Suprapubic skin (tissue), 4 donors: ENCODE measurements at regions not wholly inside any gene's neighbourhood (a gene's known extent, or its start where the extent isn't known, plus 50 kb on each side); places are given as distances from the start of the nearest gene placed in this dataset.

ENCODE experiments used
- DNase-seq, 2 donors: peaks; one replicate each; pipeline ENCODE4 v3.0.0-alpha.2; 2019; ENCODE audit warnings: low spot score in 2 of 2
- H3K27ac ChIP-seq: fragments of 200-600 bp; sonication (generic); one replicate; pipeline ENCODE4 v1.5.1; 2019
- H3K27me3 ChIP-seq: fragments of 200-600 bp; sonication (generic); one replicate; pipeline ENCODE4 v1.5.1; 2019
- H3K36me3 ChIP-seq: fragments of 200-600 bp; sonication (generic); one replicate; pipeline ENCODE4 v1.5.1; 2019
- H3K4me1 ChIP-seq: fragments of 200-600 bp; sonication (generic); one replicate; pipeline ENCODE4 v1.5.1; 2019
- H3K4me3 ChIP-seq: fragments of 200-600 bp; sonication (generic); one replicate; pipeline ENCODE4 v1.5.1; 2019; ENCODE audit warnings: mild to moderate bottlenecking
- H3K9me3 ChIP-seq: fragments of 200-600 bp; sonication (generic); one replicate; pipeline ENCODE4 v1.5.1; 2019
- EP300 ChIP-seq: sonication (generic); formaldehyde crosslinking; IDR thresholded peaks from one replicate; pipeline ENCODE4 v1.6.1; 2017; ENCODE audit warnings: antibody characterized with exemption
- POLR2A ChIP-seq, 2 donors: fragments of 450-650 bp; IDR thresholded peaks; one replicate each; pipeline ENCODE4 v1.6.1; 2017; ENCODE audit warnings: antibody characterized with exemption in 2 of 2, mild to moderate bottlenecking in 2 of 2, moderate library complexity in 2 of 2
- POLR2AphosphoS5 ChIP-seq, 3 donors: sonication (generic); formaldehyde crosslinking; IDR thresholded peaks; one replicate each; pipeline ENCODE4 v1.6.1; 2017; ENCODE audit warnings: antibody characterized with exemption in 3 of 3
- WGBS: methylation state at CpG from one replicate; pipeline ENCODE4 v1.1.5; 2018; 5-methylcytosine and 5-hydroxymethylcytosine counted together
- TF ChIP-seq, protein P1 (sequence below), 2 donors: fragments of 200-600 bp in 1 of 2; fragments of 450-650 bp in 1 of 2; sonication (generic) in 1 of 2; IDR thresholded peaks; one replicate each; pipeline ENCODE4 v1.5.1; 2016 to 2019; ENCODE audit warnings: antibody characterized with exemption in 2 of 2, mild to moderate bottlenecking in 1 of 2, moderate library complexity in 1 of 2

DNA sequence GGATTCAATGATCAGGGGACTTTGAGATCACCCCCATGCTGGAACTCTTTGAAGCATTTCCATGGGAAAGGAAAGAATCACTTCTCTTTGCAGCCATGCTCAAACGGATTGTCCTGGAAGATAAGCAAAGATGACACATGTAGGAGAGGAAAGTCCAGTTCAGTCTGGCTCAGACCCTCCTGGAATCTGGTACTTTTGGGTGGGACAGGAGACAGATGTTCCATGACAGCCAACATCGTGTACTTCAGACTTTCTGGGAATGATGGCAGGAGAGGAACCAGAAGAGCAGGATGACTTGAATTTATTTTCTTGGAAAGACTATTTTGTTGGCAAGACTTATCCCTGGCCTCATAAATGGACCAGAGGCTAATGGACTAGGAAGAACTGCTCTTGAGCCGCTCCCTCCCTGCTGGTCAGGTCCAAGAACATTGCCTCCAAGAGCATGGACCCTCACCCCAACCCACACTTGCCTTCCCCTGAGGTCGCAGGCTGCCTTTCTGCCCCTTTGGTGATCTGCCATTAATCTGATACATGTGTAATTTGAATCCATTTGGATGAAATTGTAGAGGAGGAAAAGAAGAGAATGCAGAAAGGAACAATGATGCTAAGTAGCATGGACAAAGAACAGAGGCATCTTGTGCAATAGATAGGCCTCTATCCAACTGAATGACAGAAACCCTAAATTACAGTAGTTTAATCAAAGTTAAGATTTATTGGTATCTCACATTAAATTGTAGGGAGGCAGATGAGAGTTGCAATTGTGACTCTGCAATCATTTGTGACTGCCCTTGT, 201.0 kb downstream of the SNX19 start:
- WGBS: 58% methylated on average over 4 of the region's 4 CpGs
- no peaks in the 10 kb centered on the region for H3K27me3 ChIP-seq
- H3K9me3 ChIP-seq: no peaks in the 10 kb centered on the region
- H3K36me3 ChIP-seq: no peaks in the 10 kb centered on the region
- no peak overlapping the region for H3K27ac ChIP-seq
- no peak overlapping the region for H3K4me3 ChIP-seq
- no peaks in the 10 kb centered on the region for H3K4me1 ChIP-seq
- no peak for DNase-seq
- TF ChIP-seq POLR2AphosphoS5 (IDR thresholded peaks at IDR 0.05) (no peak), POLR2A (IDR thresholded peaks at IDR 0.05) (no peak), EP300 (no peak)
- TF ChIP-seq, protein P1, sequence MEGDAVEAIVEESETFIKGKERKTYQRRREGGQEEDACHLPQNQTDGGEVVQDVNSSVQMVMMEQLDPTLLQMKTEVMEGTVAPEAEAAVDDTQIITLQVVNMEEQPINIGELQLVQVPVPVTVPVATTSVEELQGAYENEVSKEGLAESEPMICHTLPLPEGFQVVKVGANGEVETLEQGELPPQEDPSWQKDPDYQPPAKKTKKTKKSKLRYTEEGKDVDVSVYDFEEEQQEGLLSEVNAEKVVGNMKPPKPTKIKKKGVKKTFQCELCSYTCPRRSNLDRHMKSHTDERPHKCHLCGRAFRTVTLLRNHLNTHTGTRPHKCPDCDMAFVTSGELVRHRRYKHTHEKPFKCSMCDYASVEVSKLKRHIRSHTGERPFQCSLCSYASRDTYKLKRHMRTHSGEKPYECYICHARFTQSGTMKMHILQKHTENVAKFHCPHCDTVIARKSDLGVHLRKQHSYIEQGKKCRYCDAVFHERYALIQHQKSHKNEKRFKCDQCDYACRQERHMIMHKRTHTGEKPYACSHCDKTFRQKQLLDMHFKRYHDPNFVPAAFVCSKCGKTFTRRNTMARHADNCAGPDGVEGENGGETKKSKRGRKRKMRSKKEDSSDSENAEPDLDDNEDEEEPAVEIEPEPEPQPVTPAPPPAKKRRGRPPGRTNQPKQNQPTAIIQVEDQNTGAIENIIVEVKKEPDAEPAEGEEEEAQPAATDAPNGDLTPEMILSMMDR (IDR thresholded peaks at IDR 0.05): no peak

DNA sequence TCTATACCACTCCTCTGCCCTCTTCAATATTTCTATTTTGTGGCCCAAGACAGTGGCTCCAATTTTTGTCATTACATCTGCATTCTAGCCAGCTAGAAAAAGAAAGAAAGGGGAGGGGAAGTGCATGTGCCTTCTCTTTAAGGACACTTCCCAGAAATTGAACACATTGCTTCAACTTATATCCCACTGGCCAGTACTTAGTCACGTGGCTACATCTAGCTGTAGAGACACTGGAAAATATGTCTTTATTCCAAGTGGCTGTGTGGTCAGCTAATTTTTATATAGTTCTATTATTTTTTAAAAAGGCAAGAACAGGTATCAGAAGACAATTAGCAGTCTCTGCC, 200.4 kb downstream of the SNX19 start:
- no peak for TF ChIP-seq POLR2AphosphoS5 (IDR thresholded peaks at IDR 0.05)
- no peak for TF ChIP-seq POLR2A (IDR thresholded peaks at IDR 0.05)
- TF ChIP-seq, protein P1 (IDR thresholded peaks at IDR 0.05): no peak
- TF ChIP-seq EP300: no peak
- no peak overlapping the region for H3K27ac ChIP-seq
- no peaks in the 10 kb centered on the region for H3K36me3 ChIP-seq
- 58% methylated on average over 1 of the region's 1 CpG for WGBS
- no peak for DNase-seq
- H3K4me3 ChIP-seq: no peak overlapping the region
- no peaks in the 10 kb centered on the region for H3K27me3 ChIP-seq
- no peaks in the 10 kb centered on the region for H3K4me1 ChIP-seq
- no peaks in the 10 kb centered on the region for H3K9me3 ChIP-seq

DNA sequence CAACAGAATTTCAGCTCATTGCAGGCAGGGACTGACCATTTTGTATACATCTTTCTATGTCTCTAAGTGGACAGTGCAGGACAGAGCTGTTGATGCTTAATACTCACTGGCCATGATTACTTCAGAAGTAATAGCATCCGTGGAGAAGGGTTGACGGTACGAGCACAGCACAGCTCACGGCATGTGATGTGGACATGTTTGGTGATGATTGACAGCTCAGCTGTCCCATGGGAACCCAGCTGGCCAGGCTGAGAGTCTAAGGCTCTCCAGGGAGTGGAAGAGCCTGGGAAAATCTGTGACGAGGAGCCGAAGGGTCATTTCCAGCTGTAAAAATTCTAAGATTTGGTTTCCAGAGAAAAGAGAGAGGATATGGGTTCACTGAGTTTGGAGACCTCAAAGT, 198.2 kb downstream of the SNX19 start:
- 78% methylated on average over 6 of the region's 6 CpGs for WGBS
- Histone ChIP-seq H3K4me1 (peaks cover 4% of the 10 kb centered on the region), H3K4me3 (no peak overlapping the region), H3K9me3 (no peaks in the 10 kb centered on the region), H3K27me3 (no peaks in the 10 kb centered on the region), H3K27ac (no peak overlapping the region), H3K36me3 (no peaks in the 10 kb centered on the region)
- DNase-seq: no peak
- TF ChIP-seq, protein P1 (IDR thresholded peaks at IDR 0.05): no peak
- no peak for TF ChIP-seq EP300
- TF ChIP-seq POLR2AphosphoS5 (IDR thresholded peaks at IDR 0.05): no peak
- TF ChIP-seq POLR2A (IDR thresholded peaks at IDR 0.05): no peak

DNA sequence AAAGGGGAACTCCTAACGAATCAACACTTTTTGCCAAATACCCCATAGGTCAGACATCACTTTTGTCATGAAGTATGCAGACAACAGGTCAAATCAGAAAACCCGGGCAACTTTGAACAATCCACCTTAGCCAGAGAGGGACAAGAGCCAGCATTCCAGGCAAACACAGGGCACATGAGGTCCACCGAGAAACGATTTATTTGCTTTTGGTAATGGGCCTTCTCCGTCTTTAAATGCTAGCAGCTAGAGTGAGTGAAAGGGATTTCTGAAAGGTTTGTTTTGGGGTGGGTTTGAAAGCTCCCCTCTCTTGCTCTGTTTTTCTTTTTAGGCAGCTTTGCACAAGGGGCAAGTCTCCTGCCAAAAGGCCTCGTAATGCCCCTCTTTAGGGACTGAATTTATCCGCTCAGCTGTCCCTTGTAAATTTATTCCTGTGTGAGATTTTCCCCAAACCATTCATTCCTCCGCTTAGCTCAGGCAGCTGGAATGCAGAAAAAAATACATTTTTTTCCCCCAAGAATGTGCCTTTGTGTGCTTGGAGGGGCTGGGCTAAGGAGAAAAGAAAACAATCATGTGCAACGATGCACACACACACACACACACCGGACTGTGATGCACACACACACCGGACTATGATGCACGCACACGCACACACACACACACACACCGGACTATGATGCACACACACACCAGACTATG, 196.9 kb downstream of the SNX19 start:
- H3K9me3 ChIP-seq: no peaks in the 10 kb centered on the region
- H3K27ac ChIP-seq: no peak overlapping the region
- no peaks in the 10 kb centered on the region for H3K36me3 ChIP-seq
- no peak overlapping the region for H3K4me3 ChIP-seq
- peaks cover 4% of the 10 kb centered on the region for H3K4me1 ChIP-seq
- DNase-seq: no peak
- 59% methylated on average over 14 of the region's 14 CpGs for WGBS
- H3K27me3 ChIP-seq: no peaks in the 10 kb centered on the region
- TF ChIP-seq POLR2AphosphoS5 (IDR thresholded peaks at IDR 0.05): no peak
- no peak for TF ChIP-seq POLR2A (IDR thresholded peaks at IDR 0.05)
- TF ChIP-seq, protein P1 (IDR thresholded peaks at IDR 0.05): no peak
- no peak for TF ChIP-seq EP300

DNA sequence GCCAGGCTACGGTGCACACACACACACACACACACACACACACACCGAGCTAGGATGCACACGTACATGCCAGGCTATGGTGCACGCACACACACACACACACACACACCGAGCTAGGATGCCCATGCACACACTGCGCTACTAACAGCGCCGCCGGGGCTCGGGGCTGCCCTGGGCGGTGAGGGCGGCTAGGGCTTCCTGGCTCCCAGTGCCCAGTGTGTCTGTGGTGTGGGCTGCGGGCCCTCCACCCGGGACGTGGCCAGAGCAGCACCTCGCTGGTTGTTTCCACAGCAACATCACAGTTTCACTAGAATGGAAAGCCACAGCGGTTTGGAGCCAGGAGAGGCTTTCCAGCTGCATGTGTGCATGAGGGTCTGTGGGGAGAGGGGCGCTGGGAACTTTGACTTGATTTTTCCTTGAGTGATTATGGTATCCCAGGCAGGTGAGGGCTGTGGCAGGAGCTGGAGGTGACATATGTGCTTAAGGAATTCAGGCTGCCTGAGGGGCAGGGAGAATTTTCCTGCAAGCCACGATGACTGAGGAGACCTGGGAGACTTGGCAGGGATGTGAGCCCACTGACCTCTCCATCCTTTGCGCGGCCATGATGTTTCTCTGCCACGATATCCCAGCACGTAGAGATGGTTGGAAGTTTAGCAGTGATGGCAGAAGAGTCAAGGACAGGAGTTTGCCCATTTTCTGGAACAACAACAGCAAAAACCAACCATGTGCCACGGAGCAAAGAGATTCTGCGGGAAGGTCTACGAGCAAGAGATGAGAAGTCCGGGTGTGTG, 195.9 kb downstream of the SNX19 start:
- H3K9me3 ChIP-seq: no peaks in the 10 kb centered on the region
- no peak overlapping the region for H3K4me3 ChIP-seq
- H3K36me3 ChIP-seq: no peaks in the 10 kb centered on the region
- H3K4me1 ChIP-seq: peaks cover 4% of the 10 kb centered on the region
- no peak for DNase-seq
- H3K27me3 ChIP-seq: no peaks in the 10 kb centered on the region
- no peak for TF ChIP-seq EP300
- no peak for TF ChIP-seq POLR2A (IDR thresholded peaks at IDR 0.05)
- TF ChIP-seq, protein P1 (IDR thresholded peaks at IDR 0.05): no peak
- no peak for TF ChIP-seq POLR2AphosphoS5 (IDR thresholded peaks at IDR 0.05)
- 89% methylated on average over 10 of the region's 27 CpGs for WGBS
- no peak overlapping the region for H3K27ac ChIP-seq
